PC-3 (cell line): ENCODE measurements at regions not wholly inside any gene's neighbourhood (a gene's known extent, or its start where the extent isn't known, plus 50 kb on each side); places are given as distances from the start of the nearest gene placed in this dataset.

Experiments
- ATAC-seq: fragments of 200-7000 bp; cut with Tn5 transposase; 2 replicates; pipeline ENCODE4 v1.9.1; 2020; ENCODE audit warnings: mild to moderate bottlenecking, moderate library complexity
- BruUV-seq: library from RNA; stranded (reverse); fragments of 400-500 nt; replicated peaks from 2 replicates; lab custom pipeline; 2021; lab: Mats Ljungman, UMichigan
- CTCF ChIA-PET: fragments of 300-600 bp; sonication (Branson Sonifier 250); formaldehyde crosslinking; loops from one replicate; lab custom pipeline; 2022; ENCODE audit warnings: antibody characterized with exemption; lab: Charles Lee
- POLR2A ChIA-PET: fragments of 300-600 bp; sonication (Branson Sonifier 250); formaldehyde crosslinking; loops from one replicate; lab custom pipeline; 2022; ENCODE audit warnings: antibody characterized with exemption; ENCODE audit not compliant: unreplicated experiment; lab: Charles Lee
- DNase-seq: peaks from one replicate; pipeline ENCODE4 v3.0.0-alpha.2; 2015
- H2AFZ ChIP-seq: fragments of 300-600 bp; sonication (generic); 2 replicates; pipeline ENCODE4 v1.6.0; 2016; ENCODE audit warnings: antibody characterized with exemption, low read length
- H3F3A ChIP-seq: fragments of 300-600 bp; sonication (generic); one replicate; pipeline ENCODE4 v1.6.0; 2017; ENCODE audit warnings: antibody characterized with exemption, low read length, control low read depth, mild to moderate bottlenecking; ENCODE audit not compliant: unreplicated experiment
- H3K27ac ChIP-seq: fragments of 300-600 bp; sonication (generic); 2 replicates; pipeline ENCODE4 v1.5.1; 2016; ENCODE audit warnings: mild to moderate bottlenecking, low read length
- H3K27me3 ChIP-seq: fragments of 300-600 bp; sonication (generic); 2 replicates; pipeline ENCODE4 v1.6.1; 2016; ENCODE audit warnings: low read length, mixed read lengths
- H3K36me3 ChIP-seq: fragments of 300-600 bp; sonication (generic); 2 replicates; pipeline ENCODE4 v1.6.1; 2016; ENCODE audit warnings: low read depth, mixed run types, low read length, mixed read lengths
- H3K4me1 ChIP-seq: fragments of 300-600 bp; sonication (generic); 2 replicates; pipeline ENCODE4 v1.5.1; 2016; ENCODE audit warnings: low read length; ENCODE audit not compliant: insufficient read depth
- H3K4me2 ChIP-seq: fragments of 300-600 bp; sonication (generic); 2 replicates; pipeline ENCODE4 v1.6.0; 2016; ENCODE audit warnings: low read length
- H3K4me3 ChIP-seq: fragments of 300-600 bp; sonication (generic); 2 replicates; pipeline ENCODE4 v1.5.1; 2016; ENCODE audit warnings: mild to moderate bottlenecking, low read length, mixed read lengths
- H3K79me2 ChIP-seq: fragments of 300-600 bp; sonication (generic); 2 replicates; pipeline ENCODE4 v1.6.1; 2017; ENCODE audit warnings: low read length, mixed read lengths
- H3K9ac ChIP-seq: fragments of 300-600 bp; sonication (generic); 2 replicates; pipeline ENCODE4 v1.6.0; 2016; ENCODE audit warnings: mild to moderate bottlenecking, low read length
- H3K9me2 ChIP-seq: fragments of 300-600 bp; sonication (generic); replicated peaks from 2 replicates; pipeline ENCODE4 v1.6.1; 2016; ENCODE audit warnings: mixed run types, low read length, mixed read lengths
- H3K9me3 ChIP-seq: fragments of 300-600 bp; sonication (generic); 2 replicates; pipeline ENCODE4 v1.6.1; 2016; ENCODE audit warnings: low read length, mixed read lengths
- H4K20me1 ChIP-seq: fragments of 300-600 bp; sonication (generic); 2 replicates; pipeline ENCODE4 v1.6.1; 2016; ENCODE audit warnings: low read length, mixed read lengths
- CTCF ChIP-seq: fragments of 300-600 bp; sonication (generic); conservative IDR thresholded peaks from 2 replicates; pipeline ENCODE4 v1.5.1; 2017; ENCODE audit warnings: antibody characterized with exemption, low read depth, mild to moderate bottlenecking, low read length
- EZH2 ChIP-seq: fragments of 300-600 bp; sonication (generic); IDR thresholded peaks from one replicate; pipeline ENCODE4 v1.6.1; 2017; ENCODE audit warnings: antibody characterized with exemption, mild to moderate bottlenecking, low read length; ENCODE audit not compliant: unreplicated experiment
- EZH2phosphoT487 ChIP-seq: fragments of 300-600 bp; sonication (generic); IDR thresholded peaks from 2 replicates; pipeline ENCODE4 v1.6.1; 2018; ENCODE audit warnings: mild to moderate bottlenecking, antibody characterized with exemption, low read length, borderline replicate concordance
- intact Hi-C: fragments of 100-400 bp; cut with micrococcal nuclease; formaldehyde crosslinking; loops from 2 replicates; pipeline ENCODE4 v1.9.0; 2023

- POLR2A ChIA-PET: no interaction called here
- CTCF ChIA-PET: no interaction called here
- intact Hi-C loops: no loop called here
- Histone ChIP-seq H3K4me2 (no peak overlapping the region), H3K79me2 (no peaks in the 10 kb centered on the region), H3K9me3 (no peaks in the 10 kb centered on the region), H3K4me1 (no peaks in the 10 kb centered on the region), H2AFZ (no peak overlapping the region), H3K27me3 (peaks cover 27% of the 10 kb centered on the region), H3K27ac (no peak overlapping the region), H3K36me3 (no peaks in the 10 kb centered on the region), H3K4me3 (no peak overlapping the region), H3K9me2 (no peaks in the 10 kb centered on the region), H3F3A (no peaks in the 10 kb centered on the region), H4K20me1 (no peaks in the 10 kb centered on the region), H3K9ac (no peak overlapping the region)
- BruUV-seq: no TSS peak
- TF ChIP-seq CTCF: no peak
- DNase-seq (peak; percentile 12), ATAC-seq (no peak)
These were observed 139.3 kb upstream of the SLIT3 start for GRCh38 chr5:169440107-169440705.

GRCh38 chr5:169439362-169439761 lies 138.4 kb upstream of the SLIT3 start:
- ATAC-seq: no peak
- TF ChIP-seq EZH2phosphoT487 (no peak), EZH2 (no peak), CTCF (no peak)
- Histone ChIP-seq H3F3A (no peaks in the 10 kb centered on the region), H4K20me1 (no peaks in the 10 kb centered on the region), H3K4me3 (no peak overlapping the region), H3K27me3 (peaks cover 34% of the 10 kb centered on the region), H3K79me2 (no peaks in the 10 kb centered on the region), H3K27ac (no peak overlapping the region), H3K4me1 (no peaks in the 10 kb centered on the region), H3K9me2 (no peaks in the 10 kb centered on the region), H3K4me2 (no peak overlapping the region), H3K9me3 (no peaks in the 10 kb centered on the region), H3K36me3 (no peaks in the 10 kb centered on the region), H3K9ac (no peak overlapping the region), H2AFZ (no peak overlapping the region)
- intact Hi-C loops: no loop called here
- DNase-seq: no peak
- no TSS peak for BruUV-seq
- POLR2A ChIA-PET: no interaction called here
- CTCF ChIA-PET: no interaction called here

GRCh38 chr5:169435506-169436229 lies 134.7 kb upstream of the SLIT3 start:
- Histone ChIP-seq H3K79me2 (no peaks in the 10 kb centered on the region), H3F3A (no peaks in the 10 kb centered on the region), H3K27me3 (peaks cover 26% of the 10 kb centered on the region), H3K9me3 (no peaks in the 10 kb centered on the region), H4K20me1 (no peaks in the 10 kb centered on the region), H3K4me3 (no peak overlapping the region), H3K36me3 (no peaks in the 10 kb centered on the region), H2AFZ (no peak overlapping the region), H3K27ac (no peak overlapping the region), H3K4me2 (no peak overlapping the region), H3K4me1 (no peaks in the 10 kb centered on the region), H3K9me2 (no peaks in the 10 kb centered on the region; the same call in 1 of the 2 replicates), H3K9ac (no peak overlapping the region)
- no TSS peak for BruUV-seq
- no peak for ATAC-seq
- intact Hi-C loops: no loop called here
- CTCF ChIA-PET: no interaction called here
- POLR2A ChIA-PET: no interaction called here
- TF ChIP-seq EZH2 (no peak), EZH2phosphoT487 (no peak), CTCF (no peak)
- no peak for DNase-seq
